ENCODE measurements at regions not wholly inside any gene's neighbourhood (a gene's known extent, or its start where the extent isn't known, plus 50 kb on each side); places are given as distances from the start of the nearest gene placed in this dataset.
"Not testable (repeated sequence)": the region's sequence is repeated elsewhere in the genome, so short reads cannot be mapped to it uniquely, and the experiment has no call there.

GRCh38 chr12:125351788-125352187 lies 286.6 kb downstream of the AACS start:
- Histone ChIP-seq H3K27me3 (ENCODE audit: control insufficient read depth, insufficient read depth, low read length) (no peaks in the 10 kb centered on the region), H3K9me3 (ENCODE audit: control insufficient read depth, insufficient read depth, low read length) (peaks cover 3% of the 10 kb centered on the region), H3K9ac (ENCODE audit: low read depth, low read length) (no peak overlapping the region), H3K36me3 (ENCODE audit: control insufficient read depth, insufficient read depth, low read length) (no peaks in the 10 kb centered on the region), H3K4me1 (ENCODE audit: control insufficient read depth, insufficient read depth, low read length) (peaks cover 9% of the 10 kb centered on the region), H3K4me3 (ENCODE audit: low read depth, low read length) (no peak overlapping the region)

- H3K9me3 ChIP-seq (ENCODE audit: control insufficient read depth, insufficient read depth, low read length); H3K9ac ChIP-seq (ENCODE audit: low read depth, low read length); H3K27me3 ChIP-seq (ENCODE audit: control insufficient read depth, insufficient read depth, low read length); H3K36me3 ChIP-seq (ENCODE audit: control insufficient read depth, insufficient read depth, low read length); H3K4me1 ChIP-seq (ENCODE audit: control insufficient read depth, insufficient read depth, low read length); H3K4me3 ChIP-seq (ENCODE audit: low read depth, low read length): not testable (repeated sequence)
These were observed 287.8 kb downstream of the AACS start for GRCh38 chr12:125353002-125353401.

GRCh38 chr12:125353871-125354270 lies 288.6 kb downstream of the AACS start:
- H3K4me1 ChIP-seq (ENCODE audit: control insufficient read depth, insufficient read depth, low read length), result peaks cover 4% of the 10 kb centered on the region
- H3K9ac ChIP-seq (ENCODE audit: low read depth, low read length), result no peak overlapping the region
- H3K36me3 ChIP-seq (ENCODE audit: control insufficient read depth, insufficient read depth, low read length), result no peaks in the 10 kb centered on the region
- no peaks in the 10 kb centered on the region for H3K27me3 ChIP-seq (ENCODE audit: control insufficient read depth, insufficient read depth, low read length)
- H3K4me3 ChIP-seq (ENCODE audit: low read depth, low read length), result no peak overlapping the region
- peaks cover 3% of the 10 kb centered on the region for H3K9me3 ChIP-seq (ENCODE audit: control insufficient read depth, insufficient read depth, low read length)

GRCh38 chr12:125355614-125356013 lies 290.4 kb downstream of the AACS start:
- Histone ChIP-seq H3K4me1 (ENCODE audit: control insufficient read depth, insufficient read depth, low read length) (peaks cover 4% of the 10 kb centered on the region), H3K9me3 (ENCODE audit: control insufficient read depth, insufficient read depth, low read length) (peaks cover 3% of the 10 kb centered on the region), H3K36me3 (ENCODE audit: control insufficient read depth, insufficient read depth, low read length) (no peaks in the 10 kb centered on the region), H3K4me3 (ENCODE audit: low read depth, low read length) (no peak overlapping the region), H3K27me3 (ENCODE audit: control insufficient read depth, insufficient read depth, low read length) (no peaks in the 10 kb centered on the region), H3K9ac (ENCODE audit: low read depth, low read length) (no peak overlapping the region)

GRCh38 chr12:125356111-125356510 lies 290.9 kb downstream of the AACS start:
- Histone ChIP-seq H3K27me3 (ENCODE audit: control insufficient read depth, insufficient read depth, low read length) (no peaks in the 10 kb centered on the region), H3K4me1 (ENCODE audit: control insufficient read depth, insufficient read depth, low read length) (peaks cover 4% of the 10 kb centered on the region), H3K9me3 (ENCODE audit: control insufficient read depth, insufficient read depth, low read length) (peaks cover 3% of the 10 kb centered on the region), H3K36me3 (ENCODE audit: control insufficient read depth, insufficient read depth, low read length) (no peaks in the 10 kb centered on the region), H3K9ac (ENCODE audit: low read depth, low read length) (no peak overlapping the region), H3K4me3 (ENCODE audit: low read depth, low read length) (no peak overlapping the region)

- H3K27me3 ChIP-seq (ENCODE audit: control insufficient read depth, insufficient read depth, low read length), result no peaks in the 10 kb centered on the region
- no peaks in the 10 kb centered on the region for H3K36me3 ChIP-seq (ENCODE audit: control insufficient read depth, insufficient read depth, low read length)
- peaks cover 4% of the 10 kb centered on the region for H3K4me1 ChIP-seq (ENCODE audit: control insufficient read depth, insufficient read depth, low read length)
- no peak overlapping the region for H3K9ac ChIP-seq (ENCODE audit: low read depth, low read length)
- no peak overlapping the region for H3K4me3 ChIP-seq (ENCODE audit: low read depth, low read length)
- peaks cover 3% of the 10 kb centered on the region for H3K9me3 ChIP-seq (ENCODE audit: control insufficient read depth, insufficient read depth, low read length)
These were observed 292.3 kb downstream of the AACS start for GRCh38 chr12:125357561-125357960.

GRCh38 chr12:125360540-125360939 lies 295.3 kb downstream of the AACS start:
- no peaks in the 10 kb centered on the region for H3K27me3 ChIP-seq (ENCODE audit: control insufficient read depth, insufficient read depth, low read length)
- no peaks in the 10 kb centered on the region for H3K9me3 ChIP-seq (ENCODE audit: control insufficient read depth, insufficient read depth, low read length)
- H3K4me1 ChIP-seq (ENCODE audit: control insufficient read depth, insufficient read depth, low read length), result no peaks in the 10 kb centered on the region
- no peak overlapping the region for H3K9ac ChIP-seq (ENCODE audit: low read depth, low read length)
- no peaks in the 10 kb centered on the region for H3K36me3 ChIP-seq (ENCODE audit: control insufficient read depth, insufficient read depth, low read length)
- no peak overlapping the region for H3K4me3 ChIP-seq (ENCODE audit: low read depth, low read length)

GRCh38 chr12:125371033-125371432 lies 305.8 kb downstream of the AACS start:
- Histone ChIP-seq H3K4me1 (ENCODE audit: control insufficient read depth, insufficient read depth, low read length) (peaks cover 3% of the 10 kb centered on the region), H3K9ac (ENCODE audit: low read depth, low read length) (no peak overlapping the region), H3K9me3 (ENCODE audit: control insufficient read depth, insufficient read depth, low read length) (no peaks in the 10 kb centered on the region), H3K4me3 (ENCODE audit: low read depth, low read length) (no peak overlapping the region), H3K36me3 (ENCODE audit: control insufficient read depth, insufficient read depth, low read length) (no peaks in the 10 kb centered on the region), H3K27me3 (ENCODE audit: control insufficient read depth, insufficient read depth, low read length) (no peaks in the 10 kb centered on the region)

- Histone ChIP-seq H3K4me1 (ENCODE audit: control insufficient read depth, insufficient read depth, low read length) (peaks cover 3% of the 10 kb centered on the region), H3K9me3 (ENCODE audit: control insufficient read depth, insufficient read depth, low read length) (no peaks in the 10 kb centered on the region), H3K4me3 (ENCODE audit: low read depth, low read length) (no peak overlapping the region), H3K9ac (ENCODE audit: low read depth, low read length) (no peak overlapping the region), H3K36me3 (ENCODE audit: control insufficient read depth, insufficient read depth, low read length) (no peaks in the 10 kb centered on the region), H3K27me3 (ENCODE audit: control insufficient read depth, insufficient read depth, low read length) (no peaks in the 10 kb centered on the region)
These were observed 306.9 kb downstream of the AACS start for GRCh38 chr12:125372085-125372484.

GRCh38 chr12:125373375-125373774 lies 308.1 kb downstream of the AACS start:
- H3K9me3 ChIP-seq (ENCODE audit: control insufficient read depth, insufficient read depth, low read length), result no peaks in the 10 kb centered on the region
- H3K9ac ChIP-seq (ENCODE audit: low read depth, low read length), result no peak overlapping the region
- no peak overlapping the region for H3K4me3 ChIP-seq (ENCODE audit: low read depth, low read length)
- no peaks in the 10 kb centered on the region for H3K36me3 ChIP-seq (ENCODE audit: control insufficient read depth, insufficient read depth, low read length)
- peaks cover 3% of the 10 kb centered on the region for H3K4me1 ChIP-seq (ENCODE audit: control insufficient read depth, insufficient read depth, low read length)
- no peaks in the 10 kb centered on the region for H3K27me3 ChIP-seq (ENCODE audit: control insufficient read depth, insufficient read depth, low read length)

- Histone ChIP-seq H3K36me3 (ENCODE audit: control insufficient read depth, insufficient read depth, low read length) (no peaks in the 10 kb centered on the region), H3K9me3 (ENCODE audit: control insufficient read depth, insufficient read depth, low read length) (no peaks in the 10 kb centered on the region), H3K4me3 (ENCODE audit: low read depth, low read length) (no peak overlapping the region), H3K27me3 (ENCODE audit: control insufficient read depth, insufficient read depth, low read length) (no peaks in the 10 kb centered on the region), H3K4me1 (ENCODE audit: control insufficient read depth, insufficient read depth, low read length) (no peaks in the 10 kb centered on the region), H3K9ac (ENCODE audit: low read depth, low read length) (no peak overlapping the region)
These were observed 311.2 kb downstream of the AACS start for GRCh38 chr12:125376422-125376821.

- H3K9ac ChIP-seq (ENCODE audit: low read depth, low read length), result no peak overlapping the region
- no peaks in the 10 kb centered on the region for H3K36me3 ChIP-seq (ENCODE audit: control insufficient read depth, insufficient read depth, low read length)
- H3K4me1 ChIP-seq (ENCODE audit: control insufficient read depth, insufficient read depth, low read length), result no peaks in the 10 kb centered on the region
- no peaks in the 10 kb centered on the region for H3K9me3 ChIP-seq (ENCODE audit: control insufficient read depth, insufficient read depth, low read length)
- H3K27me3 ChIP-seq (ENCODE audit: control insufficient read depth, insufficient read depth, low read length), result no peaks in the 10 kb centered on the region
- no peak overlapping the region for H3K4me3 ChIP-seq (ENCODE audit: low read depth, low read length)
These were observed 311.9 kb downstream of the AACS start for GRCh38 chr12:125377093-125377492.

GRCh38 chr12:125381373-125381772 lies 316.1 kb downstream of the AACS start:
- H3K9ac ChIP-seq (ENCODE audit: low read depth, low read length), result no peak overlapping the region
- no peaks in the 10 kb centered on the region for H3K27me3 ChIP-seq (ENCODE audit: control insufficient read depth, insufficient read depth, low read length)
- no peaks in the 10 kb centered on the region for H3K36me3 ChIP-seq (ENCODE audit: control insufficient read depth, insufficient read depth, low read length)
- no peaks in the 10 kb centered on the region for H3K4me1 ChIP-seq (ENCODE audit: control insufficient read depth, insufficient read depth, low read length)
- H3K9me3 ChIP-seq (ENCODE audit: control insufficient read depth, insufficient read depth, low read length), result no peaks in the 10 kb centered on the region
- no peak overlapping the region for H3K4me3 ChIP-seq (ENCODE audit: low read depth, low read length)
